AG09309 (cell line): ENCODE measurements at regions not wholly inside any gene's neighbourhood (a gene's known extent, or its start where the extent isn't known, plus 50 kb on each side); places are given as distances from the start of the nearest gene placed in this dataset.

Source experiments
- DNase-seq: peaks from one replicate; pipeline ENCODE4 v3.0.0-alpha.2; 2010; ENCODE audit warnings: low read depth
- H3K4me3 ChIP-seq: 2 replicates; pipeline ENCODE4 v1.5.1; 2011; ENCODE audit warnings: mild to moderate bottlenecking, low read depth, low read length, moderate library complexity; ENCODE audit not compliant: control insufficient read depth
- CTCF ChIP-seq: IDR thresholded peaks from 2 replicates; pipeline ENCODE4 v1.5.1; 2011; ENCODE audit warnings: mild to moderate bottlenecking, low read depth, low read length, inconsistent platforms; ENCODE audit not compliant: insufficient read depth, control insufficient read depth; ENCODE audit errors: missing control alignments

- DNase-seq = no peak
- H3K4me3 ChIP-seq = no peak overlapping the region
- no peak for TF ChIP-seq CTCF
These were observed 400.8 kb downstream of the GPM6A start for GRCh38 chr4:175411251-175411650.

GRCh38 chr4:175412161-175412560 is 399.9 kb downstream of the GPM6A start:
- DNase-seq = peak; percentile 71
- no peak for TF ChIP-seq CTCF
- H3K4me3 ChIP-seq = no peak overlapping the region

- DNase-seq = peak; percentile 96
- no peak overlapping the region for H3K4me3 ChIP-seq
- TF ChIP-seq CTCF = no peak
These were observed 399.3 kb downstream of the GPM6A start for GRCh38 chr4:175412746-175413145.

- no peak for TF ChIP-seq CTCF
- no peak overlapping the region for H3K4me3 ChIP-seq
- no peak for DNase-seq
These were observed 398.5 kb downstream of the GPM6A start for GRCh38 chr4:175413561-175413960.

GRCh38 chr4:175414602-175415001 is 397.5 kb downstream of the GPM6A start:
- TF ChIP-seq CTCF = no peak
- DNase-seq = no peak
- no peak overlapping the region for H3K4me3 ChIP-seq

- no peak for TF ChIP-seq CTCF
- no peak overlapping the region for H3K4me3 ChIP-seq
- no peak for DNase-seq
These were observed 393.5 kb downstream of the GPM6A start for GRCh38 chr4:175418516-175418915.

- H3K4me3 ChIP-seq = no peak overlapping the region
- TF ChIP-seq CTCF = no peak
- DNase-seq = peak; percentile 97
These were observed 392.8 kb downstream of the GPM6A start for GRCh38 chr4:175419236-175419718.
